ENCODE measurements at regions not wholly inside any gene's neighbourhood (a gene's known extent, or its start where the extent isn't known, plus 50 kb on each side); places are given as distances from the start of the nearest gene placed in this dataset.
"Not testable (repeated sequence)": the region's sequence is repeated elsewhere in the genome, so short reads cannot be mapped to it uniquely, and the experiment has no call there.

- Mint-ChIP-seq H3K27ac (no peak overlapping the region), H3K36me3 (ENCODE audit: insufficient read depth in 1 of 3, low read depth in 3 of 3) (peaks cover 8 to 19% (median 10%) of the 10 kb centered on the region in 3 experiments)
- no peak overlapping the region for H2BK120ac ChIP-seq (ENCODE audit: low read depth, low read length, poor library complexity, severe bottlenecking)
Observed at GRCh38 chr13:58712191-58712590, 1080.6 kb downstream of the PCDH17 start.

GRCh38 chr13:58714016-58714415 lies 1082.5 kb downstream of the PCDH17 start:
- not testable (repeated sequence) for H3K27ac Mint-ChIP-seq; H3K4me2 ChIP-seq (ENCODE audit: insufficient read depth, insufficient read length, low read length); H3K36me3 Mint-ChIP-seq (ENCODE audit: insufficient read depth in 1 of 3, low read depth in 3 of 3); H3K14ac ChIP-seq (ENCODE audit: insufficient read depth, low read length); H4K91ac ChIP-seq (ENCODE audit: insufficient read length, low read depth, low read length); H3K9ac ChIP-seq (ENCODE audit: extremely low read depth, insufficient read length, low read length); H2BK15ac ChIP-seq (ENCODE audit: low read depth, low read length); H2BK120ac ChIP-seq (ENCODE audit: low read depth, low read length, poor library complexity, severe bottlenecking); H4K8ac ChIP-seq (replicated peaks; ENCODE audit: insufficient read length, low read depth, low read length); DNase-seq; H4K5ac ChIP-seq (ENCODE audit: insufficient read length, low read depth, low read length); H3K79me1 ChIP-seq (ENCODE audit: insufficient read depth, low read depth, low read length, poor library complexity, severe bottlenecking); H3T11ph ChIP-seq (ENCODE audit: low read length); H2BK5ac ChIP-seq (ENCODE audit: insufficient read length, low read length); H3K18ac ChIP-seq (ENCODE audit: insufficient read length, low read depth, low read length); H3K27me3 Mint-ChIP-seq (ENCODE audit: low read depth); H3K4ac ChIP-seq (ENCODE audit: low read depth, low read length); H4K20me1 ChIP-seq (ENCODE audit: control insufficient read depth, insufficient read depth, insufficient read length); H2BK12ac ChIP-seq (ENCODE audit: insufficient read length, low read depth, low read length); H3K4me3 Mint-ChIP-seq; H2BK20ac ChIP-seq (ENCODE audit: low read depth, low read length, poor library complexity, severe bottlenecking); H3K4me1 ChIP-seq (ENCODE audit: insufficient read depth, low read length); H3K27me3 ChIP-seq (ENCODE audit: insufficient read depth, low read length); H3K23ac ChIP-seq (ENCODE audit: insufficient read length, low read depth, low read length); H3K79me2 ChIP-seq (ENCODE audit: insufficient read depth, low read length); H3K23me2 ChIP-seq (ENCODE audit: insufficient read length, low read depth, low read length, poor library complexity, severe bottlenecking); H3K27ac ChIP-seq (ENCODE audit: insufficient read length, low read depth, low read length); H3K9me3 ChIP-seq (ENCODE audit: control insufficient read depth, low read depth, low read length); H2AK5ac ChIP-seq (ENCODE audit: insufficient read length, low read length); H3K56ac ChIP-seq (ENCODE audit: insufficient read length, low read depth, low read length); H2AFZ ChIP-seq (ENCODE audit: low read length)
- Mint-ChIP-seq H3K4me1 (peaks cover 11 to 12% of the 10 kb centered on the region in 2 experiments), H3K9me3 (peaks cover 6 to 14% of the 10 kb centered on the region in 2 experiments)
- no CpG with 5 or more reads among the region's 25 CpGs for WGBS (ENCODE audit: extremely low coverage, insufficient read length, low lambda C conversion rate)

More at GRCh38 chr13:58712191-58712590, 1080.6 kb downstream of the PCDH17 start:
- Histone ChIP-seq H3K4ac (ENCODE audit: low read depth, low read length) (no peak overlapping the region), H3K14ac (ENCODE audit: insufficient read depth, low read length) (no peak overlapping the region), H3K4me2 (ENCODE audit: insufficient read depth, insufficient read length, low read length) (no peak overlapping the region), H2BK15ac (ENCODE audit: low read depth, low read length) (no peak overlapping the region), H2AFZ (ENCODE audit: low read length) (no peak overlapping the region), H3K23ac (ENCODE audit: insufficient read length, low read depth, low read length) (no peak overlapping the region), H4K5ac (ENCODE audit: insufficient read length, low read depth, low read length) (no peak overlapping the region), H2BK5ac (ENCODE audit: insufficient read length, low read length) (no peak overlapping the region), H3K9me3 (ENCODE audit: control insufficient read depth, low read depth, low read length) (peaks cover 6% of the 10 kb centered on the region), H2BK12ac (ENCODE audit: insufficient read length, low read depth, low read length) (no peak overlapping the region), H2AK5ac (ENCODE audit: insufficient read length, low read length) (no peak overlapping the region), H3K27me3 (ENCODE audit: insufficient read depth, low read length) (no peaks in the 10 kb centered on the region), H3K4me1 (ENCODE audit: insufficient read depth, low read length) (no peaks in the 10 kb centered on the region; the same call in 1 of the 2 replicates), H3K79me1 (ENCODE audit: insufficient read depth, low read depth, low read length, poor library complexity, severe bottlenecking) (no peaks in the 10 kb centered on the region), H3K56ac (ENCODE audit: insufficient read length, low read depth, low read length) (no peak overlapping the region), H3K27ac (ENCODE audit: insufficient read length, low read depth, low read length) (no peak overlapping the region), H4K8ac (replicated peaks; ENCODE audit: insufficient read length, low read depth, low read length) (no peak overlapping the region), H2BK20ac (ENCODE audit: low read depth, low read length, poor library complexity, severe bottlenecking) (no peak overlapping the region), H3T11ph (ENCODE audit: low read length) (no peak overlapping the region), H3K23me2 (ENCODE audit: insufficient read length, low read depth, low read length, poor library complexity, severe bottlenecking) (no peaks in the 10 kb centered on the region), H3K18ac (ENCODE audit: insufficient read length, low read depth, low read length) (no peak overlapping the region), H3K9ac (ENCODE audit: extremely low read depth, insufficient read length, low read length) (no peak overlapping the region), H4K20me1 (ENCODE audit: control insufficient read depth, insufficient read depth, insufficient read length) (no peaks in the 10 kb centered on the region), H3K79me2 (ENCODE audit: insufficient read depth, low read length) (no peaks in the 10 kb centered on the region), H4K91ac (ENCODE audit: insufficient read length, low read depth, low read length) (no peak overlapping the region)
- H3K4me1 Mint-ChIP-seq: peaks cover 11 to 12% of the 10 kb centered on the region in 2 experiments
- TF ChIP-seq, protein P1, sequence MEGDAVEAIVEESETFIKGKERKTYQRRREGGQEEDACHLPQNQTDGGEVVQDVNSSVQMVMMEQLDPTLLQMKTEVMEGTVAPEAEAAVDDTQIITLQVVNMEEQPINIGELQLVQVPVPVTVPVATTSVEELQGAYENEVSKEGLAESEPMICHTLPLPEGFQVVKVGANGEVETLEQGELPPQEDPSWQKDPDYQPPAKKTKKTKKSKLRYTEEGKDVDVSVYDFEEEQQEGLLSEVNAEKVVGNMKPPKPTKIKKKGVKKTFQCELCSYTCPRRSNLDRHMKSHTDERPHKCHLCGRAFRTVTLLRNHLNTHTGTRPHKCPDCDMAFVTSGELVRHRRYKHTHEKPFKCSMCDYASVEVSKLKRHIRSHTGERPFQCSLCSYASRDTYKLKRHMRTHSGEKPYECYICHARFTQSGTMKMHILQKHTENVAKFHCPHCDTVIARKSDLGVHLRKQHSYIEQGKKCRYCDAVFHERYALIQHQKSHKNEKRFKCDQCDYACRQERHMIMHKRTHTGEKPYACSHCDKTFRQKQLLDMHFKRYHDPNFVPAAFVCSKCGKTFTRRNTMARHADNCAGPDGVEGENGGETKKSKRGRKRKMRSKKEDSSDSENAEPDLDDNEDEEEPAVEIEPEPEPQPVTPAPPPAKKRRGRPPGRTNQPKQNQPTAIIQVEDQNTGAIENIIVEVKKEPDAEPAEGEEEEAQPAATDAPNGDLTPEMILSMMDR (conservative IDR thresholded peaks at IDR 0.05): peak; percentile 62; the same call in 2 of the 3 replicates
- no peak overlapping the region for H3K4me3 Mint-ChIP-seq
- DNase-seq: peak; percentile 84
- H3K9me3 Mint-ChIP-seq: peaks cover 10 to 22% of the 10 kb centered on the region in 2 experiments
- WGBS (ENCODE audit: extremely low coverage, insufficient read length, low lambda C conversion rate): no CpG with 5 or more reads among the region's 8 CpGs
- no peaks in the 10 kb centered on the region for H3K27me3 Mint-ChIP-seq (ENCODE audit: low read depth)
